Esophagus (tissue), 2 donors: ENCODE measurements at regions not wholly inside any gene's neighbourhood (a gene's known extent, or its start where the extent isn't known, plus 50 kb on each side); places are given as distances from the start of the nearest gene placed in this dataset.

Experiments used
- H3K27ac ChIP-seq, 2 donors: one replicate each; pipeline ENCODE4 v1.5.1; 2013; ENCODE audit warnings: low read depth in 2 of 2, mild to moderate bottlenecking in 2 of 2, inconsistent platforms in 1 of 2, low read length in 1 of 2, moderate library complexity in 1 of 2
- H3K27me3 ChIP-seq, 2 donors: one replicate each; pipeline ENCODE4 v1.6.1; 2013; ENCODE audit warnings: low read length in 2 of 2, control low read depth in 1 of 2, mild to moderate bottlenecking in 1 of 2; ENCODE audit not compliant: insufficient read depth in 2 of 2, control insufficient read depth in 1 of 2
- H3K36me3 ChIP-seq, 2 donors: one replicate each; pipeline ENCODE4 v1.6.1; 2013; ENCODE audit warnings: low read length in 1 of 2; ENCODE audit not compliant: control insufficient read depth in 2 of 2, insufficient read depth in 2 of 2
- H3K4me1 ChIP-seq, 2 donors: one replicate each; pipeline ENCODE4 v1.6.1; 2013; ENCODE audit warnings: low read length in 1 of 2; ENCODE audit not compliant: control insufficient read depth in 2 of 2, insufficient read depth in 2 of 2
- H3K4me3 ChIP-seq, 2 donors: one replicate each; pipeline ENCODE4 v1.5.1; 2013; ENCODE audit warnings: low read length in 2 of 2, mild to moderate bottlenecking in 2 of 2, low read depth in 1 of 2, moderate library complexity in 1 of 2
- H3K9me3 ChIP-seq, 2 donors: one replicate each; pipeline ENCODE4 v1.6.1; 2013; ENCODE audit warnings: mild to moderate bottlenecking in 2 of 2, low read depth in 1 of 2, low read length in 1 of 2, moderate library complexity in 1 of 2; ENCODE audit not compliant: control insufficient read depth in 2 of 2, insufficient read depth in 1 of 2
- WGBS, 2 donors: extraction: QIAGEN DNeasy Blood & Tissue Kit; methylation state at CpG; one replicate each; pipeline ENCODE4 v1.1.7; 2013; 5-methylcytosine and 5-hydroxymethylcytosine counted together
- donor health status: healthy with polysubstance abuse.
- donor health status: Bipolar disorder and iron deficiency.

DNA sequence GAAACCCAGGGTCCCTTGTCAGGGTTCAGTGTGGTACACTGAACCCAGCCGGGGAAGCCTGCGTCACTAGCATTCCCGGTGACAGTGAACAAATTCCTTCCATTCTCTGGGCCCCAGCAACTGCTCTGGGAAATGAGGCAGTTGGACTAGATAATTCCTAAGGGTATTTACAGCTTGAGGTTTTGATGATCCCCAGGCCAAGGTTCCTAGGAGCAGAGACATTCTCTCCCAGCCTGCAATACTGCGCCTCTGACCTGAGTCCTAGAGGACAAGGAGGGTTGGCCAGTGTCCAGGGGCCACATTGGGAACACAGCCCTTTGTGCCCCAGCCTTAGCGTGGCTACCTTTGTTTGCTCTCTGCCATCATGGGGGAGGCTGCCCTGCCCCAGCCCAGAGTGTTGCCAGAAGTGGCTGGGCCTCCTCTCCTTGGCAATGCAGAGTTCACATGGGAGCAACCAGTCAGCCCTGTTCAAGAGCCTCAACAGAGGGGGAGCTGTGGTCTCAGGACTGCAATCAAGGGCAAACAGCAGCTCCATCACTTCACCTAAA, 178.2 kb downstream of the SEC61B start:
- Histone ChIP-seq H3K27ac (no peak overlapping the region), H3K4me1 (peaks cover 0 to 2% of the 10 kb centered on the region in 2 donors), H3K4me3 (no peak overlapping the region), H3K36me3 (no peaks in the 10 kb centered on the region), H3K9me3 (no peaks in the 10 kb centered on the region), H3K27me3 (no peaks in the 10 kb centered on the region)
- 89 to 91% methylated on average over 5 of the region's 5 CpGs for WGBS, 2 donors

GRCh38 chr9:99401680-99402504, 179.8 kb downstream of the SEC61B start:
- no peak overlapping the region for H3K4me3 ChIP-seq
- H3K27me3 ChIP-seq, result no peaks in the 10 kb centered on the region
- WGBS, 2 donors, result 71% methylated on average over 3 of the region's 3 CpGs
- peaks cover 0 to 2% of the 10 kb centered on the region in 2 donors for H3K4me1 ChIP-seq
- no peaks in the 10 kb centered on the region for H3K36me3 ChIP-seq
- no peaks in the 10 kb centered on the region for H3K9me3 ChIP-seq
- no peak overlapping the region for H3K27ac ChIP-seq

GRCh38 chr9:99403371-99403770, 181.3 kb downstream of the SEC61B start:
- 35 to 74% methylated on average over 1 of the region's 1 CpG for WGBS, 2 donors
- H3K4me3 ChIP-seq, result no peak overlapping the region
- H3K27ac ChIP-seq, result no peak overlapping the region
- peaks cover 0 to 2% of the 10 kb centered on the region in 2 donors for H3K4me1 ChIP-seq
- H3K9me3 ChIP-seq, result no peaks in the 10 kb centered on the region
- H3K36me3 ChIP-seq, result no peaks in the 10 kb centered on the region
- H3K27me3 ChIP-seq, result no peaks in the 10 kb centered on the region

DNA sequence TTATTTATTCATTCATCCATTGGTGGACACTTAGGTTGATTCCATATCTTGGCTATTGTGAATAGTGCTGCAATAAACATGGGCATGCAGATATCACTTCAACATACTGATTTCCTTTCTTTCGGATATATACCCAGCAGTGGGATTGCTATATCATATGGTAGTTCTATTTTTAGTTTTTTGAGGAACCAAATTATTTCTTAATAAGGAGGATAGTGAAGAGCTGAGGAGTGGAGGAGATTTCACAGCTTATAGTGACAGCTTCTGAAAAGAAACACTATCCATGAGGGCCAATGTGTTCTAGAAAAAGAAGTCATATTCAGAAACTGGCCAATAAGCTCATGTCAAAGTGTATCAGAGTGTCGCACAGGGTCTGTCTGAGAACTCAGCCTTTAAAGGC, 183.3 kb downstream of the SEC61B start:
- no peaks in the 10 kb centered on the region for H3K9me3 ChIP-seq
- 84 to 90% methylated on average over 2 of the region's 2 CpGs for WGBS, 2 donors
- peaks cover 0 to 2% of the 10 kb centered on the region in 2 donors for H3K4me1 ChIP-seq
- no peaks in the 10 kb centered on the region for H3K27me3 ChIP-seq
- no peaks in the 10 kb centered on the region for H3K36me3 ChIP-seq
- no peak overlapping the region for H3K27ac ChIP-seq
- no peak overlapping the region for H3K4me3 ChIP-seq

DNA sequence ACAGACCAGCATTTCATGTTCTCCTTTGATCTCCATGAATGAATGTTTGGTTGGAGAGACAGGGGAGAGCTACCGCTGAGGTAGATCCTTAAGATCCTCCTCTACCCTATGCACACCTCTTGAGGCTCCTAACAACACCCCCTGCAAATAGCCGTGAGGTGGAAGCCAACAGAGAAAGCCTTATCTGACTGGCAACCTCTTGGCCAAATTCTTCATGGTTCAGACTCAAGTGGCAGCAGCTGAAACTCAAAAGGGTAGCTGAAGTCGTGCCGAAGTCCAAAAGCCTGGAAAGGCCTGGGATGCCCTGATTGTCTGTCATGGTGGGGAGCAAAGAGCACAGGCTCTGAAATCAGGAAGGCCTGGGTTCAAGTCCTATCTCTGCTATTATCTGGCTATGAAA, 184.9 kb downstream of the SEC61B start:
- 83 to 84% methylated on average over 4 of the region's 4 CpGs for WGBS, 2 donors
- no peaks in the 10 kb centered on the region for H3K36me3 ChIP-seq
- peaks cover 0 to 2% of the 10 kb centered on the region in 2 donors for H3K4me1 ChIP-seq
- peaks cover 0 to 3% of the 10 kb centered on the region in 2 donors for H3K9me3 ChIP-seq
- H3K4me3 ChIP-seq, result no peak overlapping the region
- no peak overlapping the region for H3K27ac ChIP-seq
- H3K27me3 ChIP-seq, result no peaks in the 10 kb centered on the region

DNA sequence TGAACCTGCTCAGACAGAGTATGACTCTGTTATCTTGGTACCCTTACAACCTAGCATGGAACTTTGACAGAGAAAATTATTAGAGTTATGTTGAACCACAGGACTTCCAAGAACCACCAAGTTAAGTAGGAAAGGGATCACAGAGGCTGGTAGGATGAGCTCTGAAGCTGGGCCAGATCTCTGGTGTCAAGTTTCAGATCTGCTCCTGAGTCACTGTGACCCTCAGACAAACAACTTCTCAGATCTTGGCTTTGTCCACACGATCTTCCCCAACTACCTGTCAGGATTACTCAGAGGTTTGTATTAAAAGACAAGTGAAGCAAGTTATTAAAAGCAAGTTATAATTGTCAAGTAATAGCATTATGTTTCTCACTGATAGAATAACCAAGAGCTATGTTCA, 189.0 kb downstream of the SEC61B start:
- no peaks in the 10 kb centered on the region for H3K4me1 ChIP-seq
- H3K4me3 ChIP-seq, result no peak overlapping the region
- no peaks in the 10 kb centered on the region for H3K36me3 ChIP-seq
- no peak overlapping the region for H3K27ac ChIP-seq
- 41 to 45% methylated on average over 1 of the region's 1 CpG for WGBS, 2 donors
- H3K9me3 ChIP-seq, result peaks cover 0 to 3% of the 10 kb centered on the region in 2 donors
- no peaks in the 10 kb centered on the region for H3K27me3 ChIP-seq

DNA sequence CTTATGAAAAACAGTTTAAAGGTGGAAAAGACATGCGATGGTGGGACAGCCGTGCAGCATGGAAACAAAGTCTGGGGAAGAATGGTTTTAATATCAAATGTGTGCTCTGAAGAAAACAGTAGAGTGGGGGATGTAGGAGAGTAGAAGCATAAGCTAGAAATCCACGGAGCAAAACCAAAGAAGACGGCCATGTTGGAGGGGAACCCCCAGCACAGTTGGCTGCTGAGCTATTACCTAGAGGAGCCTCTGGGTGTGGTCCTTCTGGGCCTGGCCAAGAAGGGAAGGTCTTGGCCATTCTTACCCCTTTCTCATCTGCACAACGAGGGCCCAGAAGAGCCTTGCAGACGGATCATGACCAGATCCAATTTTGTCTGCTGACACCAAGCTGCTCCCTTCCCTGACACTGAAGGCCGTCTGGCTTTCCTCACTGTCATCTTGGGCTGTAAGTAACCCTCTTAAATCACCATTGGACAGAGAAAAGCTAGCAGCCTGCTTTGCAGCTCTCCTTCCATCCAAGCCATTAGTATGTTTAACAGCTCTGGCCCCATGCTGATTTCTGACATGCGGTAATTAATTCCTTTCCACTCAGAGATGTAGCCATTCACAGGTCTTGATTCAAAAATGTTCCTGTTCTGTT, 189.5 kb downstream of the SEC61B start:
- WGBS, 2 donors, result 76 to 77% methylated on average over 8 of the region's 8 CpGs

GRCh38 chr9:99412606-99413005, 190.5 kb downstream of the SEC61B start:
- peaks cover 0 to 3% of the 10 kb centered on the region in 2 donors for H3K9me3 ChIP-seq
- H3K4me3 ChIP-seq, result no peak overlapping the region
- H3K27ac ChIP-seq, result no peak overlapping the region

More for the DNA sequence above, 189.5 kb downstream of the SEC61B start:
- no peak overlapping the region for H3K4me3 ChIP-seq
- H3K9me3 ChIP-seq, result peaks cover 0 to 3% of the 10 kb centered on the region in 2 donors
- no peaks in the 10 kb centered on the region for H3K36me3 ChIP-seq
- no peaks in the 10 kb centered on the region for H3K27me3 ChIP-seq
- H3K27ac ChIP-seq, result no peak overlapping the region
- no peaks in the 10 kb centered on the region for H3K4me1 ChIP-seq

DNA sequence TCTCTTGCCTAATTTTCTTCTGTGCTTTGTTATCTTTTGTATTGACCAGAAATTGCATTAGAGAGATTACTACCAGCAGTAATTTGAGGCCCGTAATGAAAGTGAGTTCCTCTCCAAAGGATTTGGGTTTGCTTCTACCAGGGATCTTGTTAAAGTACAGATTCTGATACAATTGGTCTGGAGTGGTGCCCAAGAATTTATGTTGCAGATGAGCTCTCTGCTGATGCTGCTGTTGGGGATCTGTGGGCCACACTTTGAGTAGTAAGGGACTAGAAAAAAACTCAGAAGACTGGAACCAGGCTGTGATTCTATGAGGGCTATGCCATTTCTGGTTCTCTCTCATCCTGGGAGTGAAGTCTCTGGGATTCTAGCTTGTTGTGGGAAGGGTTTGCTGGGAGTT, 192.2 kb downstream of the SEC61B start:
- Histone ChIP-seq H3K27me3 (no peaks in the 10 kb centered on the region), H3K4me1 (no peaks in the 10 kb centered on the region)

More at GRCh38 chr9:99412606-99413005, 190.5 kb downstream of the SEC61B start:
- no peaks in the 10 kb centered on the region for H3K27me3 ChIP-seq
- H3K4me1 ChIP-seq, result no peaks in the 10 kb centered on the region
- H3K36me3 ChIP-seq, result no peaks in the 10 kb centered on the region

More for the DNA sequence above, 192.2 kb downstream of the SEC61B start:
- Histone ChIP-seq H3K36me3 (no peaks in the 10 kb centered on the region), H3K4me3 (no peak overlapping the region), H3K27ac (no peak overlapping the region), H3K9me3 (peaks cover 0 to 3% of the 10 kb centered on the region in 2 donors)
- WGBS, 2 donors, result 76 to 86% methylated on average over 1 of the region's 1 CpG
